NT2/D1 (cell line): ENCODE measurements at regions not wholly inside any gene's neighbourhood (a gene's known extent, or its start where the extent isn't known, plus 50 kb on each side); places are given as distances from the start of the nearest gene placed in this dataset.

Source experiments
- YY1 ChIP-seq: IDR thresholded peaks from 2 replicates; pipeline ENCODE4 v1.6.1; 2011; ENCODE audit not compliant: insufficient read length, insufficient read depth
- ZNF274 ChIP-seq: IDR thresholded peaks from 2 replicates; pipeline ENCODE4 v1.6.1; 2011; ENCODE audit warnings: mild to moderate bottlenecking, low read depth, low read length

- TF ChIP-seq ZNF274: no peak
- TF ChIP-seq YY1: no peak
Observed at GRCh38 chr7:10684606-10685005, 289.1 kb upstream of the PHF14 start.
